NOMO-1 treated with DMSO at 0.1 percent for 48 hours (cell line): ENCODE measurements at regions not wholly inside any gene's neighbourhood (a gene's known extent, or its start where the extent isn't known, plus 50 kb on each side); places are given as distances from the start of the nearest gene placed in this dataset.

Experiments used
- DNase-seq: peaks from one replicate; lab custom pipeline; 2025; ENCODE audit not compliant: unreplicated experiment; lab: John Stamatoyannopoulos, UW

DNA sequence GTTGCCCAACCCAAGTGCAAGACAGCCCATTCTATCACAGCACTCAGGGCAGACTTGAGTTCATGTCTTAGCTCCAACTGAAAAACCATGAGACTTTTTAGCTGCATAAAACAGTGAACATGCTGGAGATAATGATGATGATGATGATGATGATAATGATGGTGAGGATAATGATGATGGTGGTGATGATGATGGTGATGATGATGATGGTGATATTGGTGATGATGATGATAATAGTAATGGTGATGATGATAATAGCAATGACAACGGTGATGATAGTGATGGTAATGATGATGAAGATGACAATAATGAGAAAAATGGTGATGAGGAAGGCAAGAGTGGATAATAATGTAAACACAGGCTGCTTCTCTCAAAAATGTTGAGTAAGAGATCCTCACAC is 576.2 kb downstream of the BCL11B start:
- no peak for DNase-seq

DNA sequence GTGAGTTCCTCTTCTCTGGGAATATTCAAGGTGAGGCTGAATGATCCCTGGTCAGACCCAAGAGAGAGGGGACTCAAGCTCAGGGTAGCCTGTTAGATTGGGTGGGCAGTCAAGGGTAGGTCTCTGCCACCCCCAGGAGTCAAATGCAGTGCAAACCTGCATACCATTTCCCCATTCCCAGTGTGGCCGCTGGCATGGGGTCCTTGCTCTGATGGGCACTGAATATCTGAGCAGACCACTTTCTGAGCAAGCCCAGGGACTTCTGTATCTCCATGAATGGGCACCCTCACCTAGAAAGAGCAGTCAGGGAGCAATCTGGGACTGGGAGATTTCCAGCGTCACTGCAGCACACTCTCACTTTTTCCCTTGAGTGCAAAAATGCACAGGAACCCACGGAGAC is 573.7 kb downstream of the BCL11B start:
- no peak for DNase-seq

DNA sequence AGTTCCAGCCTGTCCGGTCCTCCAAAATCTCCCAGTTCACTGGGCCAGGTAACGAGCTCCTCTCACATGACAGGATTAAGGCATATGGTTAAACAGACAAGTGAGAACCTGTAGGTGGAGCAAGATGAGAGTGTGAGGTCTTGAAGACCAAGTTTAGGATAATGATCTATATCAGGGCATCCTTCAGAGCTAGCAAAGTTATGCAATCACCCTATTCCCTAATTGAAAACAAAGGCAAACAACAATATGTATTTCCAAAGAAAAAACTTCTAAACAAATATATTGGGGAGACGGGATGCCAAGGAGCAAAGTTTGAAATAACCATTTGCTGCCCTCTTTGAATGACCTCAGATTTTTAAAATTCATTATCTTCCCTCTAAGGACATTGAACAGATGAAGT is 571.2 kb downstream of the BCL11B start:
- no peak for DNase-seq

DNA sequence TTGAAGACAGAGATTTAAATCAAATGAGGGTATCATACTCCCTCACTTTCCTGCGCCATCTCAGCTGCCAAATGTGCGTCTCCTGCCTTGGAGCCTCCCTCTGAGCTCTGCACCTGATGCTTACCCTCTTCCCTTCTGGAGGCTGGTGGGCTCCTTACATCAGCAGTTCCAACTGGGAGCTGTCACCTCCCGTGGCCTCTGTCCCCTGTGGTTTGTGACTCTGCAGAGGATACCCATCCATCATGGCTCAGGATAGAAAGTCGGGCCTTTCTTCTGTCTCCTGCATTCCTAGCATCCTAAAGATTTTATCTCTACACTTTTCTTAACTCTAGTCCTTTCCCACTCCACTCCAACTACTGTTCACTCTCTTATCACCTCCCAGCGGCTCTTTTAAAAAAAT is 570.6 kb downstream of the BCL11B start:
- no peak for DNase-seq

DNA sequence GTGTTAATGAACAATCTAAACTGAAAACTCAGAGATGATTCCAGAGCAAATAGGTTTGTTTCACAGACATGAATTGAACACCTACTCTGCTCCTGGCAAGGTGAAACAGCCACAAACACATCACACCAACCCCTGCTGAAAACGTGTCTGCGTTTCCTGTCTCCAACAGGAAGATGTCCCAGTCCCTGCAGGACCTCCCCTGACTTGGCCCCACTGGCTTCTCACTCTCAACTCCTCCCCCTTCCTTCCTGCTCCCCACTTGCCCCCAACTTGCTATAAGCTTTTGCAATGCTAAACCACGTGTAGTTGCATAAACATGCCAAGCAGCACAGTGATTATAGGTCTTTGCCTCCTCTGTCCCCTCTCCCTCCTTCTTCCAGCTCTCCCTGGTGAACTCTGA is 567.6 kb downstream of the BCL11B start:
- DNase-seq: peak; percentile 6

DNA sequence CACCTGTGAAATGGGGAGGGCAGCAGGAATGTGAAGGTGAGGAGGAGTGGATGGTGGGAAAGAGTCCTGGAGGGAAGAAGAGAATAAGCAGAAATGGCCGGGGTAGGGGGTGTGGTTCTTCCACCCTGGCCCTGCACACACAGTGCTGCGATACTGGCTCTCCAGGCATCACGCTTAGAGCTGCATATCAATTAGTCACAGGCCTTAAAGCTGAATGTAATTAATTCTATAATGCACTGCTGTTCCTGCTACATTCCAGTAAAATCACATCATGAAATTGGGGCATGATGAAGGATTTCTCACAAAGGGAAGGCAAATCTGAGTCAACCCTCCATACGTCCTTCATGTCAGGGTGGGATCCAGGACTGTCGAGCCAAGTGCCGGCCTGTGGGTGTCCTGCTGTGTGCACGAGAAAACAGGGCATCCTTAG is 566.1 kb downstream of the BCL11B start:
- DNase-seq: no peak

DNA sequence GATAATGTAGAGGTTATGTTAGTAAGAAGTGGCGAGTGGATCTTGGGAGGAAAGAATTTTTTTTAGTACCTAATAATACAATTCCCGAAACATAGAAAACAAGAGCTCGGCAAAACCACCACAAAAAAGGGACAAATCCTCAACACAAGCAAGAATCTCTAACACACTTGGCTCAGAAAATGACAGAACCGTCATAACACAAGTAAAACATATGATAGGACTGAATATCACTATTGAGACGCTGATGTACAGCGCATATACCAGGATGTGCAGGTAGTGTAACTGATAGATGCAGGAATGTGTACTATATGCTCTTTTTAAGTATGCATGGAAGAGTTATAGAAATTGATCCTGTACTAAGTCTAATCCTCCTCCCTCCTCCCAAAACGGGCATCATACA is 564.5 kb downstream of the BCL11B start:
- DNase-seq: no peak

DNA sequence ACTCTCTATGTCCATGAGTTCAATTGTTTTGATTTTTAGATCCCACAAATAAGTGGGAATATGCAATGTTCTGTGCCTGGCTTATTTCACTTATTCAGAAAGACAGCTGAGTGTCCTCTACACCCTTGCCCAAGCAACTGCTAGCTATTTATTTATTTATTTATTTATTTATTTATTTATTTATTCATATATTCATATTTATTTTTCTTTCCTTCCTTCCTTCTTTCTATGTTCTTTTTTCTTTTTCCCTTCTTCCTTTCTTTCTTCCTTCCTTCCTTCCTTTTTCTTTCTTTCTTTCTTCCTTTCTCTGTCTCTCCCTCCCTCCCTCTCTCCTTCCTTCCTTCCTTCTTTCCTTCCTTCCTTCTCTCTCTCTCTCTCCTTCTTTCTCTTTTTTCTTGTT is 563.4 kb downstream of the BCL11B start:
- no peak for DNase-seq

DNA sequence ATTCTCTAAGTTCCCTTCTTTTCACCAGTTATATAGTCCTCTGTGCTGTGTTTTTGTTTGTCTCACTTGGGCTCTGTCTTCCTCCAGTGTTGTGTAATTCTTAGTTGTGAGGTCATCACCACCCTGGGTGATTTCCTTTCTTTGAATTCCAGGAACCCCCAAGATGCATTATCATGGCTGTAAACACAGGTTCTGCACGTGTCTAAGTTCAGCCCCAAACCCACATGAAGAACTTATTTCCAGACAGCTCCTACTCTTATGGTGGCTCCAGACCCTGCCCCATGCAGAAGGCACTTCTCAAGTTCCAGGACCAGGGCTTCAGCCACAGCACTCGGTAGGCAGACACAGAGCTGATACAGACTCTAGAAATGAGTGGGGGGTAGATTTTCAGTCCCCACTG is 560.5 kb downstream of the BCL11B start:
- peak; percentile 1 for DNase-seq

DNA sequence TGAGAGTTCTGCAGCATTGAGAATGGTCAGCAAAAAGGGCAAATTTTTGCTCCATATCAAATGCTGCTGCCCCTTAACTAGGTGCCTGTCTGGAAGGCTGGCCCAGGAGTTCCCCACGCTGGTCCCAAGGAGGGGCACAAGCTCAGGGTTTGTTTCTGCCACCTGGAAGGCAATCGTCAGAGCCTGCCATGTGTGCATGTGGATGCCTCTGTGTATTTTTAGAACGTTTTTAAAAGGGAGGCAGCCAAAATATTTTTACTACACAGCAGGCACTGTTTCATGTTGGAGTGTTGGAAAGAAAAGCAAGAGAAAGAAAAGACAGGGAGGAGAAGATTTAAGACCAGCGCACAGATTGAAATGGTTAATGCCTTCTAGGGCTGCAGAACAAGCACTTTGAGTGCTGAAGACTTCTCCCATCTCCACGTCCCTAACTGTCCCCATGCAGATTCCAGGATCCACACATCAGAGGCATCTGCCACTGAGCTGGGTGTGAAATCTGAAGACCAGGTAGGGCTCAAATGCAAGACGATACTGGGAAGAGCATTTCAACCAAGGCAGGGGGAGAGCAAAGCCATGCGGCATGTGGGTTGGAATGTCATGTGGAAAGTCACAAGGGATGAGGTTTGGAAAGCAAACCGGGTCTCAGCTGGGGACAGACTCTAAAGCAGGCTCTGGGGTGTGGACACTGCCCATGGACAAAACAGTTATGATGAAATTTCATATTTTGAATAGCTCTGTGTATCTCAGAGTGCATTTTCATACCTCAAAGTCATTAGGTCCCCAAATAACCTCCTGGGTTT is 557.2 kb downstream of the BCL11B start:
- DNase-seq: no peak

DNA sequence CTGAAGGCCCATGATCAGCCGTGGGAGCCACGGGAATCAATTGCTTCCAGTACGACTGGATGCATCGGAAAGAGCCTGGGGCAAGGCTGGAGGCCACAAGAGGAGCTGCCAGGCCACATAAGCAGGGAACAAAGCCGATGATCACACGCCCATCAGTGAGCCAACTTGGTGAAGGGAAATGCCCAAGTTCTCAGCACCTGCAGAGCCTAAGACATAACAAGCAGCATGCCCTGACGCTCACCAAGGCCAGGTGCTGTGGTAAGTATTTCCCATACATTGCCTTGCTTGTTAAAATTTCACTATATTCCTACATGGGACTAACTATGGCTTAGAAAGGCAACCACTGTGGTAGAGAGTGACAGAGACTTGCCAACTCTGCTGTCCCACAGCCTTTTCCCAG is 555.9 kb downstream of the BCL11B start:
- DNase-seq: no peak

DNA sequence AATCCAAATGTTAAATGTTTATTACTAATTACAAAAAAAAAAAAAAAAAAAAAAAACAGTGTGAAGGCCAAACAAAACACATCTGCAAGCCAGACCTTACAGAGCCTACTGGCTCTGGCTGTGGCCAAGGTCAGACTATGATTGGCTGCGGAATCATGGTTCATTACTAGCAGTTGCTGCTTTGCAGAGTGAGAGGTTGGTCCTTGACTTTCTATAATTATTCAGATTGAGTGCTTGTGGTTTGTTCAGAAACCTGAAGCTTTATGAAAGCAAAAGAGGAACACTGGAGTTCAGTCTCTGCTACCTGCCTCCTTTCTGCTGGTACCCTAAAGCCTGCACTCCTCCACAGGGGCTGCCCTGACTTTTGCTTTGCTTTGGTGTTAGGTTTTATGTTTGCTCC is 550.9 kb downstream of the BCL11B start:
- no peak for DNase-seq

DNA sequence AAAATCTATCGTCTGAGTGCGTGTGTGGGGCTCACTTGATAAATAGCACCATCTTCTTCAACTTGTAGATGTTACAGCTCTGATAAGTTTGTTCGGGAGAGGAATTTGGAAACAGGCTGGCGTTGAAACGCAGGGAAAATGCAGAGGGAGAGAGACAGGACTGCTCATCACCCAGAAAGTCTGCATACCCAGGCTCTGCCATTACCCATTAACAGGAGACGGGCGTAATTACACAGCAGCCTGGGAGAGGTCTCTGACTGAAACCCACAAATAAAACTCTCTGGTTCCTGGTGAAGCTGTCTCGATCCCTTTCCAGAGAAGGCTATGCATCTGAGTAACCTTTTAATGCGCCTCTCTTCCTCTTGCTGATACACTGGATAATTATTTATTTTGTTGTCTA is 547.3 kb downstream of the BCL11B start:
- DNase-seq: no peak

DNA sequence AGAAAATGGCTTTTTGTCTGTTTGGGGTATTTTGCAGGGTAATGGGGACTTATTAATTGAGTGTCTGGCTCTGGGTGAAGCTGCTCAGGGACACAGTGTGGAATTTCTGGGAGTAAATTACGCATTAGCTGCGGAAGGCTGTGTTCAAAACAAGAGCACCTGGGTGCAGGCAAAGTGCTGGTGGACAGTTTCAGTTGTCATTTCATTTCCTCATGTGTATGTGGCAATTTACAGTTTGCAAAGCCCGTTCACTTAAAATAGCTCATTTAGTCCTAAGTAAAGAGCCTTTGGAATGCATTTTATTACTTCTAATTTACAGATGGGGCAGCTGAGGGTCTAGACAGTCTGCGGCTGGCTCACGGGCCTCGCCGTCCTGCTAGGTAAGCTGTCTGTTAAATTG is 546.8 kb downstream of the BCL11B start:
- peak; percentile 8 for DNase-seq

DNA sequence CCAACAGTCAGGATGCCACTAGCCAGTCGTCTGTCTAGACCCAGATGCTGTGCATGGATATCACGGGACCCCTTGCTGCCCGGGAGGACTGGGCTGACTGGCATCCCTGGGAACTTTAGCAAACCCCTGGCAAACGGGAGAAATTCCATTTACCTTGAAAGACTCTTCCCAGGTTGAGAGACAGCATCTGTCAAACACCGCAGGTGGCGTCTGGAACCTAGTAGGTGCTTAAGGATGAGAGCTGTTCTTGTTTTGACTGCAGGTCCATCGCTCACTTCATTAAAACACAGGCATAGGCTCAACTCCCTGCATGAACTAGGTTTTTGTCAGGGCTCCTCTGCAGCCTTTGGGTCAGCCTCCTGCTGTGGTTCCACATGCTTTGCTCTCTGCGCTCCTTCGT is 546.3 kb downstream of the BCL11B start:
- no peak for DNase-seq

DNA sequence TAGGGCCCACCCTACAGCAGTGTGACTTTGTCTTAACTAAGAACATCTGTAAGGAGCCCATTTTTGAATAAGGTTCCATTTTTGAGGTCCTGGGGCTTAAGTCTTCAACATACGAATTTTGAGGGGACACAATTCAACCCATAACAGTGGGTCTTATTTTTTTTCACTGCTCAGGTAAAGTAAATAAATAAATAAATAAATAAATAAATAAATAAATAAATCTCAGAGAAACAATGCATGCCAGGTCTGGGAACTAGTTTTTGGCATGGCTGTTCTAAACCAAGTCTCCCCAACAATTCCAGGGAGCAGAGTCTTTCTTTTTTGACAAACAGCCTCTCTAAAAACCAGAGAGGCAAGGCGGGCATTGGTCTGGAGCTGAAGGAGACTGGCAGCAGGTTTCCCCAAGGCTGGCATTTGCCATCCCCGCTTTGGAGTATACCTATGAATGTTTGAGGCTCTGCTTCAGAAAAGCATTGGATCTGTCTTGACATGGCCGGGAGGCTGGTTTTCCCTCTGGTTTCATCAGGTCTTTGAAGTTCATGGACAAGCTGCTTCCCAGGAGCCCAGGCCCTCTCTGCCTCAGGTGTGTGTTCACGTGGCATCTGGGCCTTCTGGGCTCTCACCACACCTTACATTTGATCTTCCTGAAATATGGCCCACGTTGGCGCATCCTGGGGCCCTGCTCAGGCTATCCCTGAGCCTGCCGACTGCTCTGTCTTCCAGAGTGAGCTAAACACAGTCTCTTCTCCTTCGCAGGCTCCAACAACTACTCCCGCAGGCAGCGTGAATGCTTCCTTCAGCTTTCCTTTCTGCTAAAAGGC is 545.2 kb downstream of the BCL11B start:
- no peak for DNase-seq

DNA sequence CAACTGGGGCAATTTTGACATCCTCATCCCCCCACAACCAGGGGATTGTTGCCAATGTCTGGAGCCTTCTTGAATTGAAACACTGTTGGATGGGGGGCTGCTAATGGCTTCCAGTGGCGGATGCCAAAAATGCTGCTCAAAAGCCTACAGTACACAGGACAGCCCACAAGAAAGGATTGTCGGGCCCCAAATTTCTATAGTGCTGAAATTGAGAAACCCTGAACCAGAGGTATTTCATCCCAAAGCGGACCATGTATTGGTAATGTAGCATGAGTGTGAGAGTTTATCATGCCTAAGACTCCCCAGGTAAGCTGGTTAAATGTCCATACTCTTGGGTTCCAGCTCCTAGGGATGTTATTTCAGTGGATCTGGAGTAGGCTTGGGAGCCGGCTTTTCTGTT is 544.0 kb downstream of the BCL11B start:
- no peak for DNase-seq

DNA sequence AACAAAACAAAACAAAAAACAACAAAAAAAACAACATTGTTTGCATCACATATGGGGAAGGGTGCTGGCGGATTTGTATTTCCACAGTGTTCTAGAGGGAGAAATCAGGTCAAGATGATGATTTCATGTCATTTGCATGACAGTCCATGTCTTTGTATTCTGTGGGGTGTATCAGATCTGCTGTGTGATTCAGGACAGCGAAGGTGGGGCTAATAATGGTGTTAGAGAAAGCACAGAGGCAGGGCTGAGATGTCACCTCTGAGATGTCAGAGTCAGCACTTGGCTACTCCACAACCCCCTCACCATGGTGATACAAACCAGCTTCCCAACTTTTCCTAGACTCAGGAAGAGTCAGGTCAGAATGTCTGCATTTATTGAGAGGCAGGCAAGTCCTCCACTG is 543.2 kb downstream of the BCL11B start:
- no peak for DNase-seq

DNA sequence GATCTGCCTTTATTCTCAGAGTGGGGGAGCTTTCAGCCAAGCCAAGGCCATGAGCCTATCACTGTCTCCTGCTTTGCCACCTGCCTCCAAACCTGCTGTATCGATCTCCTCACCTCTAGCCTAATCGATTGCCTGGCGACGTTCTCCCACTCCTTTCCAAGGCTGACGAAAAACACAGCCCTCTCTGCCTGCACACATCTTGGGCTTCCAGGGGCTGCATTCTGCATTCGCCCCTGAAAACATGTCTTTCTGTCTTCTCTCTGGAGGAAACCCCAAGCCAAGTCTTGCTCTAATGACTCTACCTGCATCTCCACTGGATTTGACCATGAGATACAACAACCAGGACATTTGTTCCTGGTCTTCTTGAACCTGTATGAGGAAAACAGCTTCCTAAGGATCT is 540.7 kb downstream of the BCL11B start:
- DNase-seq: no peak

DNA sequence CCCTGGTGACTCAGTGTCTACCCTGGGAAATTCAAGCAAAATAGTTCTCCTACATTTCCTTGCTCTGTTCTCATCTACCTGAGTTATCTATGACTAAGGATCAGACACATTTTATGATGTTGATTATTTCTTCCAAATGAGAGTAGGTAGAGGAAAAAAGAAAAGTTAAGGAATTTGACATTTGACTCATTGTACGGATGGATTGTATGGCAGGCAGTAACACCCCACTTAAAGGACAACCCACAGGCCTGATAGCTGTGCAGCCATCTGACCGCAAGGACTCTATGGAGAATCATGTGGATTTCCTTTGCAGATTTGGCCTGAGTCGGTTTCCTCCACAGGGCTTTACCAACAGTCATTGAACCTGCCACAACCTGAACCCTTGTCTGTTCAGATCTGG is 540.3 kb downstream of the BCL11B start:
- DNase-seq: no peak

DNA sequence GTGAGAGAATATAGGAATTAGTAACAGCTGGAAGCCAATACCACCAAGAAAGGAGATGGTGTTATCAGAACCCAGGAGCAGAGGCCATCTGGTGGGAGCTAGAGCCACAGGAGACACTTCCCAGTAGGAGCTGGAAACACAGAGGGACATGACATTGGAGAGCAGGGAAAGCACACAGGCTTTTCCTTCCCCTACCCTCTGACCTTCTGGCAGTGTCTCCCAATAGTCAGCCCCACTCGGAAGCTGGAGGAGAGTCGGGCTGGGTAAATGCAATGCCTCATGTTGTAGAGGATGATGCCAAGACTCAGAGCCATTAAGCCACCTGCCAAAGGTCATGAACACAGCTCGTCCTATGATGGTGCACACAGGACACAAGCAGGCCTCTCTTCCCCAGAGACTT is 538.5 kb downstream of the BCL11B start:
- no peak for DNase-seq

DNA sequence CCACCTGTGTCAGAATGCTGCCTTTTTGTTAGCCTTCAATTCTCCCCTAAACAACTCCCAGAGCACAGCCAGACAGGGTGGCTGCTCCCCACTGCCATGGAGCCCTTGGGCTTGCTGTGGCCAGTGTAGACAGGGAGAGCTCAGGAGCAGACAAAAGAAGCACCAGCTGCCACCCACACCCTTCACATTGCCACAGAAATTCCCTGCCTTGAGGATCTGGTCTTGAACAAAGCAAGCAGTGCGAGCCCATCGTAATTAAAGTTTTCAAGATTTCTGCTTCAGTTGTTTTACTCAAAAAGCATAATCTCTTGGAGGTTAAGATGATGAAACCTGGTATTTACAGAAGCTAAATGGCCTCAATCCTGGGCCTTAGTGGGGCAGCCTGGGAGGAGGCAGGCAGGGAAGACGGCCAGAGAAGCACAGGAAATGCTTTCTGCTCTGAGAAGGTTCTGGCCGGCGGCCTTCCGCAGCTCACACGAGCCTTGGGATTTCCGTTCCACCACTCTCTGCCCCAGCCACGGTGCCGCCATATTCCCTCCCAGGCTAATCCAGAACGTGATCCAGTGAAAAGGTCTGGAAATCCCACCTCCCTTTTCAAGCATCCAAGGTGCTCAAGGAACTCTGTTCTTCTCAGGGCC is 535.2 kb downstream of the BCL11B start:
- DNase-seq: no peak
